ENCODE measurements at regions not wholly inside any gene's neighbourhood (a gene's known extent, or its start where the extent isn't known, plus 50 kb on each side); places are given as distances from the start of the nearest gene placed in this dataset.

DNA sequence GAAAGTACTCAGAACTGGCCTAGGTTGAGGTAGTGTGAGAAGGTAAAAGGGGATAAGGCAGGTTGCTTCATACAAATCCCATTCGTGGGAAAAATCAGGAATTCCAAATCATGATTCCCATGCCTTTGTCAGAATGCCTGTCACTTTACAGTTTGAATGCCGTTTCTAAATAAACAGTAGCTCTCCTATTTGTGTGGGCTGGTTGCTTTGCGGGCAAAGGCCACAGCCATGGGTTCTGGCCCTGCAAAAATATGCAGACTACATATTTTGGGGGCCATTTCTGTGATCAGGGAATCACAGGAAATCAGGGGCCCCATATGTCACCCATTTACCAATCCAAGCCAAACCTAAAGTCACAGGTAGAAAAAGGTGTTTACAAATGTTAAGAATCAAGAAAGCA, 161.3 kb upstream of the BMP4 start:
- TF ChIP-seq TAF1 (IDR thresholded peaks at IDR 0.05; ENCODE audit: low read depth) = no peak
- TF ChIP-seq TCF12 (IDR thresholded peaks at IDR 0.05; ENCODE audit: low read depth) = no peak
- TF ChIP-seq, protein P1, sequence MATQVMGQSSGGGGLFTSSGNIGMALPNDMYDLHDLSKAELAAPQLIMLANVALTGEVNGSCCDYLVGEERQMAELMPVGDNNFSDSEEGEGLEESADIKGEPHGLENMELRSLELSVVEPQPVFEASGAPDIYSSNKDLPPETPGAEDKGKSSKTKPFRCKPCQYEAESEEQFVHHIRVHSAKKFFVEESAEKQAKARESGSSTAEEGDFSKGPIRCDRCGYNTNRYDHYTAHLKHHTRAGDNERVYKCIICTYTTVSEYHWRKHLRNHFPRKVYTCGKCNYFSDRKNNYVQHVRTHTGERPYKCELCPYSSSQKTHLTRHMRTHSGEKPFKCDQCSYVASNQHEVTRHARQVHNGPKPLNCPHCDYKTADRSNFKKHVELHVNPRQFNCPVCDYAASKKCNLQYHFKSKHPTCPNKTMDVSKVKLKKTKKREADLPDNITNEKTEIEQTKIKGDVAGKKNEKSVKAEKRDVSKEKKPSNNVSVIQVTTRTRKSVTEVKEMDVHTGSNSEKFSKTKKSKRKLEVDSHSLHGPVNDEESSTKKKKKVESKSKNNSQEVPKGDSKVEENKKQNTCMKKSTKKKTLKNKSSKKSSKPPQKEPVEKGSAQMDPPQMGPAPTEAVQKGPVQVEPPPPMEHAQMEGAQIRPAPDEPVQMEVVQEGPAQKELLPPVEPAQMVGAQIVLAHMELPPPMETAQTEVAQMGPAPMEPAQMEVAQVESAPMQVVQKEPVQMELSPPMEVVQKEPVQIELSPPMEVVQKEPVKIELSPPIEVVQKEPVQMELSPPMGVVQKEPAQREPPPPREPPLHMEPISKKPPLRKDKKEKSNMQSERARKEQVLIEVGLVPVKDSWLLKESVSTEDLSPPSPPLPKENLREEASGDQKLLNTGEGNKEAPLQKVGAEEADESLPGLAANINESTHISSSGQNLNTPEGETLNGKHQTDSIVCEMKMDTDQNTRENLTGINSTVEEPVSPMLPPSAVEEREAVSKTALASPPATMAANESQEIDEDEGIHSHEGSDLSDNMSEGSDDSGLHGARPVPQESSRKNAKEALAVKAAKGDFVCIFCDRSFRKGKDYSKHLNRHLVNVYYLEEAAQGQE (IDR thresholded peaks at IDR 0.05; ENCODE audit: low read depth) = no peak
- no peak for TF ChIP-seq CEBPB (IDR thresholded peaks at IDR 0.05)
- no peak for TF ChIP-seq ZBTB7A (IDR thresholded peaks at IDR 0.05; ENCODE audit: low read depth)
- TF ChIP-seq RAD21 (IDR thresholded peaks at IDR 0.05; ENCODE audit: low read depth) = no peak
- TF ChIP-seq, protein P2, sequence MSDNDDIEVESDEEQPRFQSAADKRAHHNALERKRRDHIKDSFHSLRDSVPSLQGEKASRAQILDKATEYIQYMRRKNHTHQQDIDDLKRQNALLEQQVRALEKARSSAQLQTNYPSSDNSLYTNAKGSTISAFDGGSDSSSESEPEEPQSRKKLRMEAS (IDR thresholded peaks at IDR 0.05) = no peak
- TF ChIP-seq EP300 (IDR thresholded peaks at IDR 0.05; ENCODE audit: borderline replicate concordance) = no peak
- TF ChIP-seq NFIC (IDR thresholded peaks at IDR 0.05) = no peak
- TF ChIP-seq EGR1 (IDR thresholded peaks at IDR 0.05) = no peak
- TF ChIP-seq, protein P3, sequence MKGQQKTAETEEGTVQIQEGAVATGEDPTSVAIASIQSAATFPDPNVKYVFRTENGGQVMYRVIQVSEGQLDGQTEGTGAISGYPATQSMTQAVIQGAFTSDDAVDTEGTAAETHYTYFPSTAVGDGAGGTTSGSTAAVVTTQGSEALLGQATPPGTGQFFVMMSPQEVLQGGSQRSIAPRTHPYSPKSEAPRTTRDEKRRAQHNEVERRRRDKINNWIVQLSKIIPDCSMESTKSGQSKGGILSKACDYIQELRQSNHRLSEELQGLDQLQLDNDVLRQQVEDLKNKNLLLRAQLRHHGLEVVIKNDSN (IDR thresholded peaks at IDR 0.05) = no peak
- TF ChIP-seq CREB1 (IDR thresholded peaks at IDR 0.05; ENCODE audit: low read depth) = no peak
- no peak for TF ChIP-seq YY1 (IDR thresholded peaks at IDR 0.05; ENCODE audit: low read depth)
- TF ChIP-seq FOXM1 (IDR thresholded peaks at IDR 0.05; ENCODE audit: borderline replicate concordance, low read depth) = no peak
- TF ChIP-seq TEAD4 (IDR thresholded peaks at IDR 0.05) = no peak

DNA sequence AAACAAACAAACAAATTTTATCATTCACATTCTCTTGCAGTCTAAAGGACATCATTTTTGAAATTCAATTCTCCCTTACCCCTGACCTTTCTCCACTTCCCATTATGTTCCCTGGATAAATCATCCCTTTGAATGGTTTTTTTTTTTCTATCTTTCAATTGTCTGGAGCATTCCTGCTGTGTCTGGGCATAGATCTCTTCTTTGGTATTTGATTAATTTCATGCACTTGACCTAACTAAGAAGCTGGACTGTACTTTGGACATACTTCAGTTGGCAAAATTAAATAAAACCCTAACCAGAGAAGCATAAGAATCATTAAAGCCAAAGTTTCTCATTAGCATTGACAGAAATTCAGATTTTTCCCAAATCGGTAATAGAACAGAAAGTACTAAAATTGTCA, 163.6 kb upstream of the BMP4 start:
- peak; percentile 58; the same call in 1 of the 2 replicates for TF ChIP-seq TEAD4 (IDR thresholded peaks at IDR 0.05)
- peak; percentile 76 for TF ChIP-seq NFIC (IDR thresholded peaks at IDR 0.05)
- no peak for TF ChIP-seq CREB1 (IDR thresholded peaks at IDR 0.05; ENCODE audit: low read depth)
- TF ChIP-seq EGR1 (IDR thresholded peaks at IDR 0.05) = no peak
- TF ChIP-seq TCF12 (IDR thresholded peaks at IDR 0.05; ENCODE audit: low read depth) = peak; percentile 52; the same call in 1 of the 2 replicates
- TF ChIP-seq EP300 (IDR thresholded peaks at IDR 0.05; ENCODE audit: borderline replicate concordance) = peak; percentile 58; the same call in 1 of the 2 replicates
- 0 out of 2 replicates have a peak, but pooled peaks have one; percentile 41 for TF ChIP-seq FOXM1 (IDR thresholded peaks at IDR 0.05; ENCODE audit: borderline replicate concordance, low read depth)

DNA sequence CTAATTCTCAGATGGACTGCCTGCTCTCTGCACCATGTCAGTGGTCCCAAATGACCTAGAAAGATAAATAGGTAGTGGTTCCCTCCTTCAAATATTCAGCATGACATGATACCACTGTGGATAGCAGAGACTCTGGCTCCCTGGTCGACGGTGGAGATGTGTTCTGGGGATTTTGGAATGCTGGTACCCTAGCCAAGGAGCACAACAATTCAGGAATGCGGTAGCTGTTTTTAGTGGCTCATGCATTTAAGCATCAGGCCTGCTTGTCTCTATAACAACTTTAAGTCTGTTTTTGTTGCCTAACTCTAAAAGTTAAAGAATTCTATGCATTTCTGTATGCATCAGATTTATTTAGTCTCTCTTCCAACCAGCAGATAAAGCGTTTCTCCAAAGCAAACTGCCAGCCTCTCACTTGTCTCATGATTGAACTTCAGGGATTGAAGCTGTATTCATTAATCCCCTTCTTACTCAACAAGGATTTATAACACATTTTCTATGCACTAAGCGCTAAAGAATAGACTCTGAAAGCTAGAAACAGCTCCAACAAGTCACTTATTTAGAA, 164.9 kb upstream of the BMP4 start:
- TF ChIP-seq TCF12 (IDR thresholded peaks at IDR 0.05; ENCODE audit: low read depth) = no peak
- TF ChIP-seq TAF1 (IDR thresholded peaks at IDR 0.05; ENCODE audit: low read depth) = no peak
- no peak for TF ChIP-seq YY1 (IDR thresholded peaks at IDR 0.05; ENCODE audit: low read depth)

DNA sequence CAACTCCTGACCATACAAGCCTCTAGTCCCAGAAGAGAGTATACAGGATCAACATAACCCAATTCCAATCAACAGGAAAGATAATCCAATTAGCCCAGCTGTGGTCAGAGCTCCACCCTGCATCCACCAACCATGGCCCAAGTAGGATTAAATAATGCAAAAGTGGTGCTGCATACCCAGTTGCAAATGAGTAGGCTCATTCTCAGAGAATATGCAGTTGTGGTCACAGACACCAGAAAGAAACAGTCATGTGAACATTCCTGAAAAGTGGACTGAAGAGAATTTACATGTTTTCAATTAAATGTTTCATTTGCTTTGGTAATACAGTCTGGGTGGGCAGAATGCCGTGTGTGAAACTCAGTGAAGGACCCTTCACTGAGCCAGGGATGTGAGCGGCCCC, 167.2 kb upstream of the BMP4 start:
- TF ChIP-seq TCF12 (IDR thresholded peaks at IDR 0.05; ENCODE audit: low read depth) = no peak
- TF ChIP-seq RAD21 (IDR thresholded peaks at IDR 0.05; ENCODE audit: low read depth) = no peak
- TF ChIP-seq FOXM1 (IDR thresholded peaks at IDR 0.05; ENCODE audit: borderline replicate concordance, low read depth) = no peak
- no peak for TF ChIP-seq EGR1 (IDR thresholded peaks at IDR 0.05)
- TF ChIP-seq NFIC (IDR thresholded peaks at IDR 0.05) = no peak
- no peak for TF ChIP-seq CEBPB (IDR thresholded peaks at IDR 0.05)
- TF ChIP-seq, protein P1 (IDR thresholded peaks at IDR 0.05; ENCODE audit: low read depth) = no peak
- TF ChIP-seq, protein P3 (IDR thresholded peaks at IDR 0.05) = no peak
- TF ChIP-seq, protein P2 (IDR thresholded peaks at IDR 0.05) = no peak
- TF ChIP-seq ZBTB7A (IDR thresholded peaks at IDR 0.05; ENCODE audit: low read depth) = no peak
- TF ChIP-seq CREB1 (IDR thresholded peaks at IDR 0.05; ENCODE audit: low read depth) = no peak
- no peak for TF ChIP-seq YY1 (IDR thresholded peaks at IDR 0.05; ENCODE audit: low read depth)

DNA sequence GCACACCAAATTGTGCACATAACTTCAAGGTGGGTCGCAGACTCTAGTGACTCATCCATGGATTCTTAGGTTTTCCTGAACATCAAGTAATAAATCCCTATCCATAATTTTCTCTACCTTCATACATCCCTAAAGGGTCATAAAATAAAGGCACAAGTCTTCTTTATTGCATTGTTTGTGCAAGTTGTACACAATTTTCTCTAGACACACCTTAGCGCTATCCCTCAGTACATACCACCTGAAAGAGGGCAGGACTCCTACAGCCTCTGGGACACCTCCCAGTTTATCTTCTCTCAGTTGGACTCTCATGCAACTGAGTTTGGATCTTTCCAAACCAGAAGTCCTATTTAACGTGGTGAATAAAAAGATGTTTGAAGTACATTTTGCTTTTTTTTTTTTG, 168.5 kb upstream of the BMP4 start:
- no peak for TF ChIP-seq EGR1 (IDR thresholded peaks at IDR 0.05)
- no peak for TF ChIP-seq NFIC (IDR thresholded peaks at IDR 0.05)
- TF ChIP-seq EP300 (IDR thresholded peaks at IDR 0.05; ENCODE audit: borderline replicate concordance) = no peak
- TF ChIP-seq TAF1 (IDR thresholded peaks at IDR 0.05; ENCODE audit: low read depth) = no peak
- TF ChIP-seq, protein P3 (IDR thresholded peaks at IDR 0.05) = no peak
- no peak for TF ChIP-seq YY1 (IDR thresholded peaks at IDR 0.05; ENCODE audit: low read depth)
- TF ChIP-seq ZBTB7A (IDR thresholded peaks at IDR 0.05; ENCODE audit: low read depth) = no peak
- no peak for TF ChIP-seq CREB1 (IDR thresholded peaks at IDR 0.05; ENCODE audit: low read depth)

Measured in Ishikawa (cell line).